ENCODE measurements at regions not wholly inside any gene's neighbourhood (a gene's known extent, or its start where the extent isn't known, plus 50 kb on each side); places are given as distances from the start of the nearest gene placed in this dataset.
A peak's percentile ranks its signal among the peaks of the same experiment; 100 is the strongest.

DNA sequence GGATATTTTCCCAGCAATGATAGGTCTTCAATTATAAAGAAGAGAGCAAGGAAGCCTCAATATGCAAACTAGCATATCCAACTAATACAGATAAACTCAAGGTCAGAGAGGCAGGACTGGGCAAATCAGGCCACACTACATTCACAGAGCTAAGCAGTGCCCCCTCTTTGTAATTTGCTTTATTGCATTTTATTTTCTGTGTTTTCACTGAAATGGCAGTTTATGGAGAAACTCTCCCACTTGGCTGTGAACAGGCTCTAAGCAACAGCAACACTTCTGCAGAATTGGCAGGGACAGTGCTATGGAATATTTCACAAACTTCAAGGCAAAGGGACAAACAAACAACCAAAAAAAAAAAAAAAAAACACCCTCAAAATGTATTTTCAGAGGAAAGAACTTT is 93.4 kb upstream of the SOD1 start:
- peak; percentile 56 for DNase-seq (ENCODE audit: low spot score)

- DNase-seq (ENCODE audit: low spot score): no peak
Observed at GRCh38 chr21:31564439-31564838, 95.1 kb upstream of the SOD1 start.

DNA sequence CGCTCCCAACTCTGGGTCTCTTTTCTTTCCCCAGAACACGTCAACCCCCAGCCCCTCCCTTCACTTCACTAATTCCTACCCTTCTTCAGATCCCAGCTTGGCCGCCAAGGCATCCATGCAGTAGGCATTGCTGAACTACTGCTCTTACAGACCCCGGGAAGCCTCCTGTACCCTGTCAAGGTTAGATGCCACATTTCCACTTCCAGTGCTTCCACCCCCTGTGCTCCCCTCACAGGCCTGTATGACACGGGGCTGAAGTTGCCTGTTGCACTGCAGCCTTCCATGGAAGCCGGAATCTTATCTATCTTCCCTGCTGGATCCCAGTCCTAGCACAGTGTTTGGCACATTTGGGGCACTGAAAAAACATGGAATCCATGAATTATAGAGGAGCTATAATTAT is 99.0 kb upstream of the SOD1 start:
- DNase-seq (ENCODE audit: low spot score): no peak

GRCh38 chr21:31559368-31560119 is 99.9 kb upstream of the SOD1 start:
- peak; percentile 94 for DNase-seq (ENCODE audit: low spot score)

- peak; percentile 95 for DNase-seq (ENCODE audit: low spot score)
Observed at GRCh38 chr21:31558962-31559367, 100.5 kb upstream of the SOD1 start.

- peak; percentile 61 for DNase-seq (ENCODE audit: low spot score)
Observed at GRCh38 chr21:31558189-31558961, 101.1 kb upstream of the SOD1 start.

GRCh38 chr21:31557421-31558188 is 101.9 kb upstream of the SOD1 start:
- peak; percentile 30 for DNase-seq (ENCODE audit: low spot score)

GRCh38 chr21:31556662-31557061 is 102.8 kb upstream of the SOD1 start:
- peak; percentile 32 for DNase-seq (ENCODE audit: low spot score)

- peak; percentile 44 for DNase-seq (ENCODE audit: low spot score)
Observed at GRCh38 chr21:31555741-31556191, 103.7 kb upstream of the SOD1 start.

- no peak for DNase-seq (ENCODE audit: low spot score)
Observed at GRCh38 chr21:31554511-31555022, 104.9 kb upstream of the SOD1 start.

DNA sequence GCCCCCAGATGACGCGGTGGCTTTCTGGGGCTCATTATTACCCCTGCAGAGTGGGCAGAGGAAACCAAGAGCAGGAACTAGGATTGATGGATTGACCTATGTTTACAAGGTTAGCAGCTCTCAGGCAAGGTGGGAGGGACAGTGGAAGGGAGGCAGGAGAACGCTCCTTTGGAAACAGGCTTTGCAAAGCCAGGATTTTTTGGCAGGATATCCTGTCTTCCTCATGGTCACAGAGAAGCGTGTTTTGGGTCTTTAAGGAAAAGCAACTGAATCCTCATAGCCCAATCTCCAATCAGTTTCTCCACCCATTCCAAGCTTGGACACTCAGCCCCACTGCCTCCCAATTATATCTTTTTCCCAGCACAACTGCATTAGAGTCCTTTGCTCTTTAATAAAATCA is 105.6 kb upstream of the SOD1 start:
- peak; percentile 63 for DNase-seq (ENCODE audit: low spot score)

DNA sequence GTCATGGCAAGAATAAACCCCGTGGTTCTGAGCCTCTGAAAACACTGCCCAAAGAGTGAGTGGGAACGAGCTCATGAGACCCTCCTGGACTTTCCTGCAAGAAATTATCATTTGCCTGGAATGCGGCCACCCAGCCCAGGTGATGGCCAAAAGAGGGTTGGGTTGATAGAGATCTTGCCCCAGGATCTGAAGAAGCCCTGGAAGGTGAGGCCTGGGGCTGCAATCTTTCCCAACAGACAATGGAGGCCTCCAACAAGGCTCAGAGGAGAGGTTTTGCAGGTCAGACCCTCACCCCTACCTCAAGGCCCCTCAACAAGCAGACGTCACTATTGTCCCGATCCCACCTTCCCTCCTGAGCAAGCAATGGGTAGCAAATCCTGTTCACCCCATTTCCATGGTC is 106.0 kb upstream of the SOD1 start:
- no peak for DNase-seq (ENCODE audit: low spot score)

- no peak for DNase-seq (ENCODE audit: low spot score)
Observed at GRCh38 chr21:31552826-31553225, 106.7 kb upstream of the SOD1 start.

DNA sequence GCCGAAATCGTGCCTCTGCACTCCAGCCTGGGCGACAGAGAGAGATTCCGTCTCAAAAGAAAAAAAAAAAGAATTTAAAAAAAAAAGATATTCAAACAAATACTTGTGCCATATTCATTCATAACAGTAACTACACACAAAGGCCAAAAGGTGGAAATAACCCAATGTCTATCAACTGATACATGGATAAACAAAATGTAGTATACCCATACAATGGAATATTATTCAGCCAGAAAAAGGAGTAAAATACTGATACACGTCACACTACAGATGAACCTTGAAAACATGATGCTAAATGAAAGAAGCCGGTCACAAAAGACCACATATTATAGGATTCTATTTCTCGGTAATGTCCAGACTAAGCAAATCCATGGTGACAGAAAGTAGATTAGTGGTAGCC is 109.4 kb upstream of the SOD1 start:
- no peak for DNase-seq (ENCODE audit: low spot score)

DNA sequence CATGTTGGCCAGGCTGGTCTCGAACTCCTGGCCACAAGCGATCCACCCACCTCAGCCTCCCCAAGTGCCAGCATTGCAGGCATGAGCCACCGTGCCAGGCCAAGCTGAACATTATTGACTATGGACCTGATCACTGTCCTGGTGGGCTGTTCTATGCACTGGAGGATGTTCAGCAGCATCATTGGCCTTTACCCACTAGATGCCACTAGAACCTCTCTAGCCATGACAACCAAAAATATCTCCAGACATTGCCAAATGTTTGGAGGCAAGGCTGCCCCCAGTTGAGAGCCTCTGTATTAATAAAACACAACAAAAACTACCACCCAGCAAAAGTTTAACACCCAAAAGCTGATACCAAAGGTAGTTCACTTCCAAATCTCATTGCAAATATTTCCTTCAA is 110.8 kb upstream of the SOD1 start:
- no peak for DNase-seq (ENCODE audit: low spot score)

DNA sequence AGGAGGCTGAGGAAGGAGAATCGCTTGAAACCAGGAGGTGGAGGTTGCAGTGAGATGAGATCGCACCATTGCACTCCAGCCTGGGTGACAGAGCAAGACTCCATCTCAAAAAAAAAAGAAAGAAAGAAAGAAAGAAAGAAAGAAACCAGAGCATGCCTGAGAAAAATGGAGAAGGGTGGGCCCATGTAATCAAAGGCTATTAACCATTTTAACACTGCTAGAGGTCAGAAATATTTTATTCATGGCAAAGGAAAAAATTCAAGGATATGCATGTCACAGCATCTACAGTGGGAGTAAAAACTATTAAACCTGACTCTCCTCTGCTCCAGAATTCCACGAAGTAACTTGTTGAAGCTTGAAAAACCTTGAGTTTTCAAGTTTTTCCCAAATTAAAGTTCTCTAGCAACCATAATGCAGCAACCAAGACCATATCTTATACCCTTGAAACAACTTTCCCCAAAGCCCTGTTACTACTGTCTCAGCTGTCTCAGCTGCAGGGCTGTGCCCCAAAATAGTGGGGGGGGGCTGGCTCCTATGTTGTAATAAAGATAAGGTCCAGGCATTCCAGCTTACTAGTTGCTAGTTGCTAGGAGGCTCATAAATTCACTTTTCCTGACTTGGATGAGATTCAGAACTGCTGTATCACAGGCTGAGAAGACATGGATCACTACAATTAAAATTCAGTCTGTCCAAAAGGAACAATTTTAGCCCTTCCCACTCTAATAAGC is 112.9 kb upstream of the SOD1 start:
- no peak for DNase-seq (ENCODE audit: low spot score)

DNA sequence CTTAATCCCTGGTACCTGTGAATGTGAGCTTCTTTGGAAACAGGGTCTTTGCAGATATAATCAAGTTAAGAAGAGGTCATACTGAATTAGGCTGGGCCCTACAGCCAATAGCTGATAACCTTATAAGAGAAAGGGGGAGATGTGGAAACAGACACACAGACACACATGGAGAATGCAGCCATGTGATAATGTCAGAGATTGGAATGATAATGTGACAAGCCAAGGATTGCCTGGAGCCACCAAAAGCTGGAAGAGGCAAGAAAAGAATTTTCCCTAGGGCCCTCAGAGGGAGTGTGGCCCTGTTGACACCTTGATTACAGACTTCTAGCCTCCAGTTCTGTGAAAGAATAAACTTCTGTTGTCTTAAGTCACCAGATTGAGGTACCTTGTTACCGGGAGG is 114.5 kb upstream of the SOD1 start:
- DNase-seq (ENCODE audit: low spot score): no peak

GRCh38 chr21:31543191-31543590 is 116.3 kb upstream of the SOD1 start:
- DNase-seq (ENCODE audit: low spot score): peak; percentile 55

DNA sequence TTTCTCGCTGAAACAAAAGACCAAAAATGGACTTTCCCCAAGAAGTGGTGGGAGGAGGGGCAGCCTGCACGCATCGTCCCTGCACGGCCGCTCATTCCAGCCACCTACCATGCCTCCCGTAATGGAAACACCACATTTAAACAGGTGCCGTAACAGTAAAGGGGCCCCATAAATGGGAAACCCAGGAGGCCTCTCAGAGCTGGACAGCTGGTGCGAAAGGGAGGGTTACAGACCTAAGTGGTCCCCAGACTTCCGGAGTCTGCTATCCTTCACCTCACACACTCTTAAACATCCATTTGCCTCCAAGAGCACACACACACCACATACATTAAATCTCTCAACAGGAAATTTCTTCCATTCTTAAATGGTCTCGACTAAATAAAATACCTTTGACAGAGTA is 120.7 kb upstream of the SOD1 start:
- no peak for DNase-seq (ENCODE audit: low spot score)

DNA sequence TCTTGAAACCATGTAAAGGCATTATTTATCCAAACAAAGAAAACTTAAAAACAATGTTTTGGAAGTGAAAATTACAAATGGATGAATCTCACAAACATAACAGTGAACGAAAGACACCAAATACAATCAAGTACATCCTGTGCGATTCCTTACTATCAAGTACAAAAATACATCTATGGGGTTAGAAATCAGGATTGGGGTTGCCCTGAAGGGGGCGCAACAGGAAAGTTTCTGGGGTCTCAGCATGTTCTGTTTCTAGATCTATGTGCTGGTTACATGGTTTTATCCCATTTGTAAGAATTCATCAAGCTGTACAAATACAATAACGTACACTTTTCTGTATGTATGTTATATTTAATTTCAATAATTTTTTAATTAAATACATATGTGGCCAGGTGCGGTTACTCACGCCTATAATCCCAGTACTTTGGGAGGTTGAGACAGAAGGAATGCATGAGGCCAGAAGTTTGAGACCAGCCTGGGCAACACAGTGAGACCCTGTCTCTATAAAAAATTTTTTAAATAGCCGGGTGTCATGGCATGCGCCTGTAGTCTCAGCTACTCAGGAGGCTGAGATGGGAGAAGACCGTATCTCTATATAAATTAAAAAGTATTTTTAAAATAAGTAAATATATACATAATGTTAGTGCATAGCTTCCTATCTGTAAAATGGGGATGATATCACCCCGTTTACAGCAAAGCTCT is 121.5 kb upstream of the SOD1 start:
- no peak for DNase-seq (ENCODE audit: low spot score)

GRCh38 chr21:31536138-31536537 is 123.4 kb upstream of the SOD1 start:
- DNase-seq (ENCODE audit: low spot score): no peak
